Pons (tissue), 1 donor: ENCODE measurements at regions not wholly inside any gene's neighbourhood (a gene's known extent, or its start where the extent isn't known, plus 50 kb on each side); places are given as distances from the start of the nearest gene placed in this dataset.

Experiments used
- DNase-seq: peaks from one replicate; pipeline ENCODE4 v3.0.0-alpha.2; 2016; ENCODE audit warnings: low spot score

DNA sequence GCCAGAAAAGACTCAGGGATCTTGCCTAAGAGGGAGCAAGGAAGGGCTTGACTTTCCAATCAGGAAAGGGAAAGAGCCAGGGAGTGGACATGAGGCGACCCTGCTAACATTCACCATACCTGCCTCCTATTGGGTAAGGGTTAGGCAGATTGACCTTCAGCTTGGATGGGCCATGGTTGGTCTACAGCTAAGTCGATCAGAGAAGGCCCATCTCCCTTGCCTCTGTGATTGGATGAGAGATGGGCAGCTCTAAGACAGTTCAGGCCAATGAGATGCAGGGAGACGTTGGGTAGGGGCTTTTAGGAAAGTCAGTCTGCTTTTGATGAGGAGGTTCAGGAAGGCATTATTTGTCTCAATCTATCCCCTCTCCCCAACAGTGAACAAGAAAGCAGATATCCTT is 135.0 kb upstream of the STC2 start:
- no peak for DNase-seq

- DNase-seq: no peak
Observed at GRCh38 chr5:173458828-173459609, 130.8 kb upstream of the STC2 start.

DNA sequence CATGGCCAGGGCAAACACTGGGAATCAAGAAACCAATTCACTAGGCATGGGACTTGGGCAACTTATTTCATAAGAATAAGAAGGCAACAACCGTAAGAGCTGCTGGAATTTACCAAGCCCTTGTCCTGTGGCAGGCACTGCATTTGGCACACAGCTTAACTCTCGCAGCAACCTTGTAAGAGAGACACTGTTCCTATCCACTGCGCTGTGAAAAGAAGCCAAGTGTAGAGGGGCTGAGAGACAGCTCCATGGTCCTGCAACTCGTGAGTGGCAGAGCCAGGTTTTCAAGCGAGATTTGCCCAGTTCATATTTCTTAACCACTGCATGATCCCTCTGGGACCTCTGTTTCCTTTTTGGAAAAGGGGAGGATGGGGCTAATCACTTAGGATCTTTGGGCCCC is 129.3 kb upstream of the STC2 start:
- DNase-seq: no peak

DNA sequence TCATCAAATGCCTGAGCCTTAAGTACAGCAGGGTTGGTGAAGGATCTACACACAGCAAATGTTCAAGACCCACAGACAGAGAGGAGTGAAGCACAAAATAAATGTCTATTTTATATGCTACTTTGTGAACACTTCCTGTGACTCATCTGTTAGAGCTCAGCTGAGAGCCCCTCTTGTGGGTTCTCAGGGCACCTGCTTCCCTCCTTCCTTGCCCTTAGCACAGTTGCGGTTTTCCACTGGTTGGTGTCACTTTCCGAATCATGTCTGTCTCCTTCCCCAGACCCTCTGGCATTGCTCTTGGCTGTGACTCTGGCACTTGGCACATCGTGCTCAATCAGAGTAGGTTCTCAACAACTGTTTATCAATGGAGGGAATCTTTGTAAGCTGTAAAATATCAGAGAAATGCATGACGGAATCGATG is 128.5 kb upstream of the STC2 start:
- DNase-seq: no peak

GRCh38 chr5:173456181-173456580 is 128.0 kb upstream of the STC2 start:
- DNase-seq: no peak

GRCh38 chr5:173455599-173455957 is 127.4 kb upstream of the STC2 start:
- DNase-seq: no peak

DNA sequence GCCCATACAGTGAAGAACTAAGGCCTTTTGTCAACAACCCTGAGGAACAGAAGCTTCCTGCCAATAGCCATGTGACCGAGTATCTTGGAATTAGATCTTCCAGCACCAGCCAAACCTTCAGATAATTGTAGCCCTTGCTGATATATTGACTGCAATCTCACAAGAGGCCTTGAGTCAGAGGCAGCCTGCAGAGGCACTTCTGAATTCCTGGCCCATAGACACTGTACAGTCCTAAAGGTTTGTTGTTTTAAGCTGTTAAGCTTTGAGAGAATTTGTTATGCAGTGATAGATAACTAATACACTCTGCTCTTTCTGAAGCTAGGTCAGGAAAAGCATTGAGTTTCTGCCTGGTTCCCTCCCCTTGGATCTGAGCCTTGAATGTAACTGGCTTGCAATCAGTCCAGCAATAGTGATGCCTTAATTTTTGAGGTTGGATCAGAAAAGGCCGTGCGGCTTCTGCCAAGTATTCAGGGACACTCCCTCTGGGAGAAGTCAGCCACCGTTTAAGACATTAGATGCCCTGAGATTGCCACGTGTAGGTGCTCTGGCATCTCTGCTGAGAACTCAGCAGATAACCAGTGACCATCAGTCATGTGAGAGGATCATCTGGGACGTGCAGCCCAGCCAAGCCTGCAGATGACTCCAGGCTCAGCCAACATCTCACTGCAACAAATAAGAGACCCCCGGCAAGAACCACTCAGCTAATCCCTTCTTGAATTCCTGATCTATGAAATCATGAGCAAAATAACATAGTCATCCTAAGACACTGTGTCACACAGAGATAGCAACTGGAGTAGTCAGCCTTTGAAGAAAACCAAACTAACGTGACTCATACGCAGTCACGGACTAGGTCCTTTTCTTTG is 126.8 kb upstream of the STC2 start:
- DNase-seq: no peak

DNA sequence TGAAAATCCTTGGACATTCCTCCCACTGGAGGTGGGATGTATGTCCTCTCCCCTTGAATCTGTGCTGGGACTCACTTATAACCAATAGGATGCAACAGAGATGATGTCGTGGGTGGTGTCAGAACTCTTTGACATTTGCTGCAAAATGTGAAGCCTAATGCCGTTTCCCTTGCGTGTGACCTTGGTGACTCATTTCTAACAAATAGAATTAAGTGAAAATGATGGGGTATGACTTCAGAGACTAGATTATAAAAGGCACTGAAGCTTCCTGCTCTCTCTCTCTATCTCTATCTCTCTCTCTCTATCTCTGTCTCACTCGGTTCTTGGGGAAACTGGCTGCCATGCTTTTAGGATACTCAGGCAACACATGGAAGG is 126.1 kb upstream of the STC2 start:
- DNase-seq: no peak

GRCh38 chr5:173453167-173453566 is 125.0 kb upstream of the STC2 start:
- no peak for DNase-seq

GRCh38 chr5:173452119-173452905 is 124.1 kb upstream of the STC2 start:
- DNase-seq: peak; percentile 17

GRCh38 chr5:173451651-173452050 is 123.4 kb upstream of the STC2 start:
- DNase-seq: no peak

GRCh38 chr5:173451031-173451430 is 122.8 kb upstream of the STC2 start:
- DNase-seq: peak; percentile 21

- no peak for DNase-seq
Observed at GRCh38 chr5:173450188-173450587, 122.0 kb upstream of the STC2 start.

GRCh38 chr5:173448856-173449255 is 120.6 kb upstream of the STC2 start:
- DNase-seq: no peak

- no peak for DNase-seq
Observed at GRCh38 chr5:173443971-173444370, 115.8 kb upstream of the STC2 start.

- no peak for DNase-seq
Observed at GRCh38 chr5:173441053-173441628, 112.9 kb upstream of the STC2 start.

GRCh38 chr5:173438951-173439350 is 110.7 kb upstream of the STC2 start:
- DNase-seq: no peak

GRCh38 chr5:173435447-173435846 is 107.2 kb upstream of the STC2 start:
- no peak for DNase-seq

- DNase-seq: no peak
Observed at GRCh38 chr5:173434270-173434669, 106.1 kb upstream of the STC2 start.

GRCh38 chr5:173430394-173430793 is 102.2 kb upstream of the STC2 start:
- no peak for DNase-seq

GRCh38 chr5:173429489-173430150 is 101.4 kb upstream of the STC2 start:
- DNase-seq: no peak
